GM12878 (cell line): ENCODE measurements at regions not wholly inside any gene's neighbourhood (a gene's known extent, or its start where the extent isn't known, plus 50 kb on each side); places are given as distances from the start of the nearest gene placed in this dataset.

Source experiments
- ATAC-seq: fragments of 200-7000 bp; cut with Tn5 transposase; 3 replicates; pipeline ENCODE4 v1.9.1; 2020; ENCODE audit warnings: mild to moderate bottlenecking, moderate library complexity
- BruUV-seq: library from RNA; stranded (reverse); fragments of 400-500 nt; replicated peaks from 2 replicates; lab custom pipeline; 2021; lab: Mats Ljungman, UMichigan
- CTCF ChIA-PET: fragments of 300-600 bp; sonication (Branson Sonifier 250); formaldehyde crosslinking; extraction: SDS; loops from one replicate; lab custom pipeline; 2021; ENCODE audit warnings: inconsistent platforms; lab: Yijun Ruan, JAX
- POLR2A ChIA-PET: fragments of 350-600 bp; formaldehyde crosslinking; extraction: SDS; loops from one replicate; lab custom pipeline; 2021; ENCODE audit warnings: inconsistent platforms; lab: Charles Lee
- RAD21 ChIA-PET: fragments of 300-600 bp; sonication (Branson Sonifier 250); formaldehyde crosslinking; loops from one replicate; lab custom pipeline; 2023; ENCODE audit warnings: antibody characterized with exemption; ENCODE audit not compliant: unreplicated experiment; lab: Charles Lee
- SMC1A ChIA-PET: fragments of 300-600 bp; sonication (Branson Sonifier 250); formaldehyde crosslinking; loops from one replicate; lab custom pipeline; 2023; ENCODE audit not compliant: unreplicated experiment, uncharacterized antibody; lab: Charles Lee
- DNase-seq: peaks from one replicate; pipeline ENCODE4 v3.0.0-alpha.2; 2011; ENCODE audit warnings: low read depth, low spot score
- FAIRE-seq: peaks from 3 replicates; lab custom pipeline; 2011; peaks lifted over from hg19 to GRCh38; lab: Jason Lieb, UNC
- H2AFZ ChIP-seq: 2 replicates; pipeline ENCODE4 v1.6.0; 2011; ENCODE audit warnings: low read depth, low read length, control low read depth; ENCODE audit not compliant: control insufficient read depth
- H3K27ac ChIP-seq: 2 replicates; pipeline ENCODE4 v1.5.1; 2011; ENCODE audit warnings: control low read depth; ENCODE audit not compliant: control insufficient read depth, insufficient read depth
- H3K27me3 ChIP-seq, 2 experiments: replicated peaks in 1 of 2; 2 replicates each; pipeline versions ENCODE4 v1.6.0 to v1.6.1; 2011; ENCODE audit warnings: low read length in 1 of 2; ENCODE audit not compliant: control insufficient read depth in 2 of 2, insufficient read depth in 2 of 2
- H3K36me3 ChIP-seq, 2 experiments: 2 replicates each; pipeline ENCODE4 v1.5.1; 2011; ENCODE audit warnings: low read length in 1 of 2; ENCODE audit not compliant: control insufficient read depth in 2 of 2, insufficient read depth in 2 of 2
- H3K4me1 ChIP-seq: 2 replicates; pipeline ENCODE4 v1.6.1; 2011; ENCODE audit warnings: mild to moderate bottlenecking, low read length, moderate library complexity, mixed read lengths; ENCODE audit not compliant: control insufficient read depth, insufficient read depth
- H3K4me2 ChIP-seq: 2 replicates; pipeline ENCODE4 v1.6.0; 2011; ENCODE audit warnings: control low read depth; ENCODE audit not compliant: control insufficient read depth, insufficient read depth
- H3K4me3 ChIP-seq: fragments of 200-600 bp; sonication (generic); 2 replicates; pipeline ENCODE4 v1.5.1; 2016
- H3K79me2 ChIP-seq: 2 replicates; pipeline ENCODE4 v1.6.0; 2011; ENCODE audit warnings: low read length; ENCODE audit not compliant: control insufficient read depth, insufficient read depth
- H3K9ac ChIP-seq: 2 replicates; pipeline ENCODE4 v1.8.0; 2011; ENCODE audit warnings: low read length, control low read depth, mixed read lengths; ENCODE audit not compliant: control insufficient read depth, insufficient read depth
- H3K9me3 ChIP-seq: replicated peaks from 3 replicates; pipeline ENCODE4 v1.5.1; 2011; ENCODE audit warnings: mild to moderate bottlenecking, low read length; ENCODE audit not compliant: control insufficient read depth, insufficient read depth
- H4K20me1 ChIP-seq: 2 replicates; pipeline ENCODE4 v1.6.0; 2011; ENCODE audit not compliant: control insufficient read depth, insufficient read depth
- CBX3 ChIP-seq: fragments of 200-600 bp; sonication (generic); IDR thresholded peaks from 2 replicates; pipeline ENCODE4 v1.6.1; 2016; ENCODE audit warnings: low read depth, borderline replicate concordance
- CHD2 ChIP-seq: IDR thresholded peaks from 2 replicates; pipeline ENCODE4 v1.6.1; 2011; ENCODE audit warnings: low read depth, low read length, improper control_type of control experiment, borderline replicate concordance
- FOXM1 ChIP-seq: IDR thresholded peaks from 2 replicates; pipeline ENCODE4 v1.6.1; 2012; ENCODE audit warnings: low read depth, mild to moderate bottlenecking, inconsistent platforms, low read length, moderate library complexity
- GATAD2B ChIP-seq: fragments of 450-650 bp; conservative IDR thresholded peaks from 2 replicates; pipeline ENCODE4 v1.6.1; 2017; ENCODE audit warnings: low read depth, mild to moderate bottlenecking, moderate library complexity
- MTA2 ChIP-seq: fragments of 450-650 bp; IDR thresholded peaks from 2 replicates; pipeline ENCODE4 v1.6.1; 2016; ENCODE audit warnings: low read depth, mild to moderate bottlenecking, moderate library complexity
- NR2F1 ChIP-seq: fragments of 450-650 bp; conservative IDR thresholded peaks from 2 replicates; pipeline ENCODE4 v1.6.1; 2017; ENCODE audit warnings: mild to moderate bottlenecking
- PAX8 ChIP-seq: fragments of 450-650 bp; IDR thresholded peaks from 2 replicates; pipeline ENCODE4 v1.6.1; 2017; ENCODE audit warnings: mild to moderate bottlenecking, moderate library complexity
- POLR2A ChIP-seq: IDR thresholded peaks from 2 replicates; pipeline ENCODE4 v1.6.1; 2011; ENCODE audit warnings: low read depth, mild to moderate bottlenecking, low read length
- POLR2AphosphoS2 ChIP-seq: IDR thresholded peaks from 2 replicates; pipeline ENCODE4 v1.6.1; 2011; ENCODE audit warnings: low read depth, mild to moderate bottlenecking, low read length, improper control_type of control experiment, moderate library complexity
- TCF3 ChIP-seq: IDR thresholded peaks from 2 replicates; pipeline ENCODE4 v1.6.1; 2012; ENCODE audit warnings: low read depth, mild to moderate bottlenecking, low read length, borderline replicate concordance; ENCODE audit not compliant: insufficient read depth
- TCF7 ChIP-seq: IDR thresholded peaks from 2 replicates; pipeline ENCODE4 v1.6.1; 2014; ENCODE audit warnings: antibody characterized with exemption, borderline replicate concordance
- ZBED1 ChIP-seq: IDR thresholded peaks from 2 replicates; pipeline ENCODE4 v1.6.1; 2016; ENCODE audit warnings: borderline replicate concordance
- ZNF24 ChIP-seq: fragments of 450-650 bp; IDR thresholded peaks from 2 replicates; pipeline ENCODE4 v1.6.1; 2017; ENCODE audit warnings: antibody characterized with exemption, mild to moderate bottlenecking
- ZNF384 ChIP-seq: IDR thresholded peaks from 2 replicates; pipeline ENCODE4 v1.6.1; 2012; ENCODE audit warnings: low read depth, mild to moderate bottlenecking, low read length, improper control_type of control experiment, borderline replicate concordance
- WGBS: methylation state at CpG from one replicate; pipeline ENCODE4 v1.1.6; 2016; ENCODE audit warnings: low lambda C conversion rate; ENCODE audit not compliant: insufficient replicate concordance, insufficient coverage; ENCODE audit errors: missing lambda C conversion rate; 5-methylcytosine and 5-hydroxymethylcytosine counted together
- in situ Hi-C: fragments of 300-500 bp; cut with MboI; formaldehyde crosslinking; loops from 9 replicates; pipeline ENCODE4 v1.14.3; 2018; ENCODE audit warnings: mixed read lengths
- intact Hi-C: fragments of 100-400 bp; cut with micrococcal nuclease; formaldehyde crosslinking; loops from one replicate; pipeline ENCODE4 v1.14.2; 2022; ENCODE audit not compliant: unreplicated experiment
- TF ChIP-seq, protein P1 (sequence below): fragments of 450-650 bp; IDR thresholded peaks from 2 replicates; pipeline ENCODE4 v1.6.1; 2017; ENCODE audit warnings: antibody characterized with exemption, mild to moderate bottlenecking, moderate library complexity
- TF ChIP-seq, protein P2 (sequence below): fragments of 450-650 bp; formaldehyde crosslinking; IDR thresholded peaks from 2 replicates; pipeline ENCODE4 v1.4.0; 2022; ENCODE audit warnings: mild to moderate bottlenecking, moderate library complexity

DNA sequence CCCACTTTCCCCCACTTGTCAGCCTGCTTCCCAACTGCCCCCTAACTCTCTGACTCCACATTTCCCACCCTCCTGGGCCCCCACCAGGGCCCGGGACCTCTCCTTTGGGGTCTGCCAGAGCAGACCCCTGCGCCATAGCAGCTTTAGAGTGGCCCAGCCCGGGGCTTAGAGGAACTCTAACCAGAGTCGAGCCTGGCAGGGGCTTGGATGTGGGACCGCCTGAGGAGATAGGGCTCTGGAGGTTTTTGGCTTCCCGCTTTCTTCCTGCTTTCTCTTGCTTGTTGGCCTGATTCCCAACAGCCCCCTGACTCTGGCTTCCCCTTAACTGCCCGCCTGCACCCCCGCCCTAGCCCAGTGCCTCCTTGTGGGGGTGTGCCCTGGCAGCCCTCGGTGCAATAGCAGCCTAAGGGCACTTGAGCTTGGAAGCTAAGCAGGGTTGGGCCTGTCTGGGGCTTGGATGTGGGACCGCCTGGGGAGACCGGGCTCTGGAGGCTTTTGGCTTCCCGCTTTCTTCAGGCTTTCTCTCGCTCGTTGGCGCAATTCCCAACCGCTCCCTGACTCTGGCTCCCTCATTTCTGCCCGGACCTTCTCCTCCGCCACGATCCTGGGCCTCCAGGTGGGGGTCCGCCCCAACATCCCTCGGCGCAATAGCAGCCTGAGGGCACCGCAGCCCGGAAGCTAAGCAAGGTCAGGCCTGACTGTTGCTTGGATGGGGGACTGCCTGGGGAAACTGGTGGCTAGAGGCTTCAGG, 2292.0 kb downstream of the TP53TG3F start (continued):
- TF ChIP-seq CBX3, result no peak
- TF ChIP-seq FOXM1, result no peak
- no peak for TF ChIP-seq POLR2AphosphoS2
- no peak for TF ChIP-seq ZBED1
- TF ChIP-seq POLR2A, result no peak
- TF ChIP-seq, all 136 proteins: peak for 0

DNA sequence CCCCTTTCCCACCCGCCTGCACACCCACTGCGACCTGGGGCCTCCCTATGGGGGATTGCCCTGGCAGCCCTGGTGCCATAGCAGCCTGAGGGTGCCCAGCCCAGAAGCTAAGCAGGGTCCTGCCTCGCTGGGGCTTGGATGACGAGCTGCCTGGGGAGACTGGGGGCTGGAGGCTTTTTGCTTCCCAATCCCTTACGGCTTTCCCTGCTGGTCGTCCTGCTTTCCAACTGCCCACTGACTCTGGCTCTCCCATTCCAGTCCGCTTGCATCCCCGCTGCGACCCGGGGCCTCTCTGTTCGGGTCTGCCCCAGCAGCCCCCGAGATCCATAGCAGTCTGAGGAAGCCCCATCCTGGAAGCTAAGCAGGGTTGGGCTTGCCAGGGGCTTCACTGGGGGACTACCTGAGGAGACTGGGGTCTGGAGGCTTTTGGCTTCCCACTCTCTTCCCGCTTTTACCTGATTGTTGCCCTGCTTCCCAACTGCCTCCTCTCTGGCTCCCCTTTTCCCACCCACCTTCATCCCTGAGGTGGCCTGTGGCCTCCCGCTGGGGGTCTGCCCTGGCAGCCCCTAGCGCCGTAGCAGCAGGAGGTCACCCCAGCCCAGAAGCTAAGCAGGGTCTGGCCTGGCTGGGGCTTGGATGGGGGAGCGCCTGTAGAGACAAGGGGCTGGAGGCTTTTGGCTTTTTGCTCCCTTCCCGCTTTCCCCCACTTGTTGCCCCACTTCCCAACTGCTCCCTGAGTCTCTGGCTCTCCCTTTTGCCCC, 2292.8 kb downstream of the TP53TG3F start:
- Histone ChIP-seq H3K36me3 (no peaks in the 10 kb centered on the region), H3K4me1 (no peaks in the 10 kb centered on the region), H3K4me3 (no peak overlapping the region), H3K4me2 (no peak overlapping the region), H3K27me3 (no peaks in the 10 kb centered on the region), H3K9ac (no peak overlapping the region), H3K9me3 (no peaks in the 10 kb centered on the region; the same call in 2 of the 3 replicates), H3K27ac (no peak overlapping the region), H3K79me2 (no peaks in the 10 kb centered on the region), H2AFZ (no peak overlapping the region), H4K20me1 (no peaks in the 10 kb centered on the region)
- RAD21 ChIA-PET, result no interaction called here
- SMC1A ChIA-PET, result interaction anchor here (0.9 kb wide), 1 partner anchor 13 kb away, joined by 3 read pairs; no protein-coding TSS in a partner anchor
- no peak for ATAC-seq
- CTCF ChIA-PET, result no interaction called here
- in situ Hi-C loops, result loop anchor here (10.0 kb wide), 1 partner anchor 63 kb away; no protein-coding TSS in a partner anchor
- no peak for FAIRE-seq
- WGBS, result 55% methylated on average over 17 of the region's 18 CpGs
- POLR2A ChIA-PET, result no interaction called here
- no TSS peak for BruUV-seq
- DNase-seq, result no peak
- TF ChIP-seq TCF7, result no peak
- no peak for TF ChIP-seq NR2F1
- TF ChIP-seq ZNF24, result no peak
- TF ChIP-seq TCF3, result no peak
- no peak for TF ChIP-seq ZNF384
- no peak for TF ChIP-seq MTA2
- TF ChIP-seq, protein P1, sequence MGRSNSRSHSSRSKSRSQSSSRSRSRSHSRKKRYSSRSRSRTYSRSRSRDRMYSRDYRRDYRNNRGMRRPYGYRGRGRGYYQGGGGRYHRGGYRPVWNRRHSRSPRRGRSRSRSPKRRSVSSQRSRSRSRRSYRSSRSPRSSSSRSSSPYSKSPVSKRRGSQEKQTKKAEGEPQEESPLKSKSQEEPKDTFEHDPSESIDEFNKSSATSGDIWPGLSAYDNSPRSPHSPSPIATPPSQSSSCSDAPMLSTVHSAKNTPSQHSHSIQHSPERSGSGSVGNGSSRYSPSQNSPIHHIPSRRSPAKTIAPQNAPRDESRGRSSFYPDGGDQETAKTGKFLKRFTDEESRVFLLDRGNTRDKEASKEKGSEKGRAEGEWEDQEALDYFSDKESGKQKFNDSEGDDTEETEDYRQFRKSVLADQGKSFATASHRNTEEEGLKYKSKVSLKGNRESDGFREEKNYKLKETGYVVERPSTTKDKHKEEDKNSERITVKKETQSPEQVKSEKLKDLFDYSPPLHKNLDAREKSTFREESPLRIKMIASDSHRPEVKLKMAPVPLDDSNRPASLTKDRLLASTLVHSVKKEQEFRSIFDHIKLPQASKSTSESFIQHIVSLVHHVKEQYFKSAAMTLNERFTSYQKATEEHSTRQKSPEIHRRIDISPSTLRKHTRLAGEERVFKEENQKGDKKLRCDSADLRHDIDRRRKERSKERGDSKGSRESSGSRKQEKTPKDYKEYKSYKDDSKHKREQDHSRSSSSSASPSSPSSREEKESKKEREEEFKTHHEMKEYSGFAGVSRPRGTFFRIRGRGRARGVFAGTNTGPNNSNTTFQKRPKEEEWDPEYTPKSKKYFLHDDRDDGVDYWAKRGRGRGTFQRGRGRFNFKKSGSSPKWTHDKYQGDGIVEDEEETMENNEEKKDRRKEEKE, result no peak
- TF ChIP-seq CHD2, result no peak
- TF ChIP-seq GATAD2B, result no peak
- TF ChIP-seq PAX8, result no peak
- TF ChIP-seq, protein P2, sequence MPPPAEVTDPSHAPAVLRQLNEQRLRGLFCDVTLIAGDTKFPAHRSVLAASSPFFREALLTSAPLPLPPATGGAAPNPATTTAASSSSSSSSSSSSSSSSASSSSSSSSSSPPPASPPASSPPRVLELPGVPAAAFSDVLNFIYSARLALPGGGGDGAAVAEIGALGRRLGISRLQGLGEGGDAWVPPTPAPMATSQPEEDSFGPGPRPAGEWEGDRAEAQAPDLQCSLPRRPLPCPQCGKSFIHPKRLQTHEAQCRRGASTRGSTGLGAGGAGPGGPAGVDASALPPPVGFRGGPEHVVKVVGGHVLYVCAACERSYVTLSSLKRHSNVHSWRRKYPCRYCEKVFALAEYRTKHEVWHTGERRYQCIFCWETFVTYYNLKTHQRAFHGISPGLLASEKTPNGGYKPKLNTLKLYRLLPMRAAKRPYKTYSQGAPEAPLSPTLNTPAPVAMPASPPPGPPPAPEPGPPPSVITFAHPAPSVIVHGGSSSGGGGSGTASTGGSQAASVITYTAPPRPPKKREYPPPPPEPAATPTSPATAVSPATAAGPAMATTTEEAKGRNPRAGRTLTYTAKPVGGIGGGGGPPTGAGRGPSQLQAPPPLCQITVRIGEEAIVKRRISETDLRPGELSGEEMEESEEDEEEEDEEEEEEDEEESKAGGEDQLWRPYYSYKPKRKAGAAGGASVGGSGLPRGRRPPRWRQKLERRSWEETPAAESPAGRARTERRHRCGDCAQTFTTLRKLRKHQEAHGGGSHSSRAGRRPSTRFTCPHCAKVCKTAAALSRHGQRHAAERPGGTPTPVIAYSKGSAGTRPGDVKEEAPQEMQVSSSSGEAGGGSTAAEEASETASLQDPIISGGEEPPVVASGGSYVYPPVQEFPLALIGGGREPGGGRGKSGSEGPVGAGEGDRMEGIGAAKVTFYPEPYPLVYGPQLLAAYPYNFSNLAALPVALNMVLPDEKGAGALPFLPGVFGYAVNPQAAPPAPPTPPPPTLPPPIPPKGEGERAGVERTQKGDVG (CRISPR knock-in tag), result no peak
- intact Hi-C loops, result no loop called here
